IPS-18c (cell line): ENCODE measurements at regions not wholly inside any gene's neighbourhood (a gene's known extent, or its start where the extent isn't known, plus 50 kb on each side); places are given as distances from the start of the nearest gene placed in this dataset.

Experiments
- H3K4me3 ChIP-seq: 2 replicates; pipeline ENCODE4 v1.7.0; 2013; ENCODE audit warnings: low read depth, mild to moderate bottlenecking, low read length, moderate library complexity; ENCODE audit not compliant: insufficient read depth
- H3K9me3 ChIP-seq: one replicate; pipeline ENCODE4 v1.6.1; 2013; ENCODE audit warnings: mild to moderate bottlenecking, low read length, moderate library complexity; ENCODE audit not compliant: control insufficient read depth, insufficient read depth

DNA sequence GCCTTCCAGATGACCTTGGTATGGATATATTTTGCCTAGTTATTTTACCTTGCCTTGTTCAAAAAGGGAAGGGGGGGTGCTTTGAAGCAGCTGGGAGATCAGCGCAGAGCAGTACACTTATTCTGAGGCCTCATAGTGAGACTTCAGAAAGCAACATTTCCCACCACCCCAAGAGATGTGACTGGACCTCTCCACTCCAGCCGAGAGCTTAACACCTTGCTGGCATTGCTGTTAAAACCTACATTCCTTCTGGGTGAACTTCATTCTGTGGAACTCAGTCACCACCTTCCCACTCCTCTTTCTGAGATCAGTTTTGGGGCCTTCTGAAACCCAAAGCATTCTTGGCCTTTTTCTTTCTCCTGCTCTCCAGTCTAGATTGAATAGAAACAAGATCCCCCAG is 148.7 kb downstream of the BARHL2 start:
- H3K4me3 ChIP-seq: no peak overlapping the region

DNA sequence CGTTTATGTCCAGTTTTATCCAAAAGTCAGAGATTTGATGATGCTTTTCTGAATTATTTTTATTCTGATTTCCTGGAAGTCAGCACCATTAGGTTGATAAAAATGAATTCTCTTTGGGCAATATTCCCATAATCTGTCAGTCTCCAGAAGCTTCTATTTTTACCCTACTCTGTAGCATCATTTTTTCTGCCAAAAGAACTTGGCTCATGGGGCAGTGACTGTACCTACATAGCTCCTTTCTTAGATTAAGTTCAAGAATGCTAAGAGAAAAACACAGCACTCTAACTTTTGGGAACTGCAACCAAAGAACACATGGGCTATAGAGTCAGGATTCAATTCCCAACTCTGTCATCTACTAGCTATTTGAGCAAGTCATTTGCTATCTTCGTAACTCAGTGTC is 152.9 kb downstream of the BARHL2 start:
- Histone ChIP-seq H3K4me3 (no peak overlapping the region), H3K9me3 (no peaks in the 10 kb centered on the region)

More for the DNA sequence above, 148.7 kb downstream of the BARHL2 start:
- H3K9me3 ChIP-seq: no peaks in the 10 kb centered on the region

DNA sequence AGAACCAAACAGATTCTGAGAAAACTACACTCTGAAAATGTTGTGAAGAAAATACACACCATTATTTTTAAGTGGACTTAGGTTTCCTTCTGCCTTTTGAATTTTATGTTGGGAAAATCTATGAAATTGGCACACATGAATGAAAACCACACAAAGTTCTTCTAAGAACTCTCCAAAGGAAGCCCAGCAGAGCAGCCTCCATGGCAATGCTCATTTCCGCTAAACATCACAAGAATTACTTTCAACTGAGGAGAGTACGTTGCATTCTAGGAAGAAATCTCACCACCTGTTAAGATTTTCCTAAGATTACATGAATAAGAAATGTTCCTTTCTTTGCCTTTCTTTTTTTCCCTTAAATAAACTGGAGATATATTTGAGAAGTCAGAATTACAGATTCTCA is 154.2 kb downstream of the BARHL2 start:
- H3K9me3 ChIP-seq: no peaks in the 10 kb centered on the region
- H3K4me3 ChIP-seq: no peak overlapping the region

GRCh38 chr1:90561911-90562310 is 155.2 kb downstream of the BARHL2 start:
- no peak overlapping the region for H3K4me3 ChIP-seq
- H3K9me3 ChIP-seq: peaks cover 2% of the 10 kb centered on the region

- H3K9me3 ChIP-seq: peaks cover 2% of the 10 kb centered on the region
- no peak overlapping the region for H3K4me3 ChIP-seq
Measured at GRCh38 chr1:90561103-90561783, 155.9 kb downstream of the BARHL2 start.

DNA sequence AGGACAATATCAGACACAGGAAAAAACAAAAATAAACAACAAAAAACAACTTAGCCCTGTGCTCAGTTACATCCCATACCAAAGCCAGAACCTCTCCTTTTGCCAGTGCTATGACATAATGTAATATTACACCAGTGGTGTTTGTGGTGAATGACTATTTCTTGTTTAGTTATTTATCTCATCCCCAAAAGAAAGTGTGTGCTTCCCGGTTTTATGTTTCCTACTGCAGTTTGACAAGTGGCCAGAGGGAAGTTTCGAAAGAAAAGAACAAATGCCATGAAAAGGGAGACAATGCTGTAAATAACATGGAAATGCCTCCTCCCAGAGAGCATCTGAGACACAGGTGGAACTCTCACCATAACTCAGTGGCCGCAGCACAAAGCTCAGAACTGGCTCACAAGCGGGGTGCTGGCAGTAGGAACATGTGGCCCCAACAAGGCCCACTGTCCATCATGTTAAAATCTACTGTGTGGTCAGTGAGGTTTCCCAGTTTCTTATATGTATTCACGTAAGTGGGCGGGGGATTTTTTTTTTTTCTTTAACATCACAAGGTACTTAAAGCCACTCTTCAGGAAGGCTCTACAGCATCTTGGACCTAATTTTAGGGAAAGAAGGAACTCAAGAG is 158.2 kb downstream of the BARHL2 start:
- Histone ChIP-seq H3K9me3 (peaks cover 2% of the 10 kb centered on the region), H3K4me3 (no peak overlapping the region)

GRCh38 chr1:90558126-90558525 is 159.0 kb downstream of the BARHL2 start:
- Histone ChIP-seq H3K4me3 (no peak overlapping the region), H3K9me3 (peaks cover 2% of the 10 kb centered on the region)

- H3K9me3 ChIP-seq: peaks cover 2% of the 10 kb centered on the region
- no peak overlapping the region for H3K4me3 ChIP-seq
Measured at GRCh38 chr1:90557706-90558105, 159.4 kb downstream of the BARHL2 start.

GRCh38 chr1:90550626-90551406 is 166.3 kb downstream of the BARHL2 start:
- no peak overlapping the region for H3K4me3 ChIP-seq
- no peaks in the 10 kb centered on the region for H3K9me3 ChIP-seq

DNA sequence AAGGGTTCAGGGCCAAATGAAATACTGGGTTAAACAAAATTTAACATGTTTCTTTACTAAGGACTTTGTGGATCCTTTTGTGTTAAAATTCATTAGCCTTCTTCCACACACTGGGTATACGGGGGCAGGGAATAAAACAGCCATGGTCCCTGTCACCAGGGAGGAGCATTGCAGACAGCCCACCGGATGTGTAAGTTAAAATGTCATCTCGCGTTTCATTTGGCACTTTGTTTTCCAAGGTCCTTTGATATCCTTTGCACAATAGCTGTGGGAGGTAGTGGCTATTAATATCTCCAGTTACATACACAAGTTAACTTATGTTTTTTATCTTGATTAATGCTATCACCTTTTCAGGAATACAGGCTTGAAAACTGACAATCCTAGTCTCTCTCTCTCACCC is 172.7 kb downstream of the BARHL2 start:
- H3K4me3 ChIP-seq: no peak overlapping the region

GRCh38 chr1:90537606-90538362 is 179.3 kb downstream of the BARHL2 start:
- Histone ChIP-seq H3K9me3 (no peaks in the 10 kb centered on the region), H3K4me3 (no peak overlapping the region)

More for the DNA sequence above, 172.7 kb downstream of the BARHL2 start:
- no peaks in the 10 kb centered on the region for H3K9me3 ChIP-seq

GRCh38 chr1:90534663-90535295 is 182.3 kb downstream of the BARHL2 start:
- Histone ChIP-seq H3K4me3 (no peak overlapping the region), H3K9me3 (no peaks in the 10 kb centered on the region)

GRCh38 chr1:90534116-90534515 is 183.0 kb downstream of the BARHL2 start:
- Histone ChIP-seq H3K4me3 (no peak overlapping the region), H3K9me3 (no peaks in the 10 kb centered on the region)

GRCh38 chr1:90526954-90527353 is 190.1 kb downstream of the BARHL2 start:
- H3K9me3 ChIP-seq: no peaks in the 10 kb centered on the region
- no peak overlapping the region for H3K4me3 ChIP-seq

DNA sequence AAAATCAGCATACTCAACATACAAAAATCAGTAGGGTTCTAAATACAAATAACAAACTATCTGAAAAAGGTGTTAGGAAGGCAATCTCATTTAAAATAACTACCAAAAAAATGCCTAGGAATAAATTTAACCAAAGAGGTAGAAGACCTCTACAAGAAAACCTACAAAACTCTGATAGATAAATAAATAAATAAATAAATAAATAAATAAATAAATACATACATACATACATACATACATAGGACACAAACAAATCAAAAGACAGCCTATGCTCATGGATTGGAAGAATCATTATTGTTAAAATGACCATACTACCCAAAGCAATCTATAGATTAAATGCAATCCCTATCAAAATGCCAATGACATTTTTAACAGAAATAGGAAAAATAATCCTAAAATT is 194.7 kb downstream of the BARHL2 start:
- no peak overlapping the region for H3K4me3 ChIP-seq
- H3K9me3 ChIP-seq: no peaks in the 10 kb centered on the region

- H3K4me3 ChIP-seq: no peak overlapping the region
Measured at GRCh38 chr1:90513956-90514355, 203.1 kb downstream of the BARHL2 start.

DNA sequence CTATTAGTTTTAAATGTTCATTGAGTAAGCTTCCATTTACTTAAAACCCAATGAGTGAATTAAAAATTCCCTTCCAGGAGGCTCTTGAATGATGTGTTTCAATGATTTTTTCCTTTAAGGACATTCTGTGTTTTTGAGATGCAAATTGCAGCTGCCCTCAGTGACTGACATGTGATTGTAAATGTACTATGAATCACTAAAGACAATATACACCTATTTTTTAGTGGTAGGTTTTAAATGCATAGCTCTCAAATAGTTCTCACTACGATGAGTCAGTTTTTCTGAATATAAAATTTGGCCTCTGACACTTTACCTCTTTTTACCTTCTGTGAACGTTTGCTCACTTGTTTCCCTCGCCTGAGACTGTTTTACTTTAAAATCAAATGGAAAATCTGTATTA is 204.7 kb downstream of the BARHL2 start:
- no peak overlapping the region for H3K4me3 ChIP-seq
- no peaks in the 10 kb centered on the region for H3K9me3 ChIP-seq

More at GRCh38 chr1:90513956-90514355, 203.1 kb downstream of the BARHL2 start:
- no peaks in the 10 kb centered on the region for H3K9me3 ChIP-seq
